ENCODE measurements at regions not wholly inside any gene's neighbourhood (a gene's known extent, or its start where the extent isn't known, plus 50 kb on each side); places are given as distances from the start of the nearest gene placed in this dataset.

DNA sequence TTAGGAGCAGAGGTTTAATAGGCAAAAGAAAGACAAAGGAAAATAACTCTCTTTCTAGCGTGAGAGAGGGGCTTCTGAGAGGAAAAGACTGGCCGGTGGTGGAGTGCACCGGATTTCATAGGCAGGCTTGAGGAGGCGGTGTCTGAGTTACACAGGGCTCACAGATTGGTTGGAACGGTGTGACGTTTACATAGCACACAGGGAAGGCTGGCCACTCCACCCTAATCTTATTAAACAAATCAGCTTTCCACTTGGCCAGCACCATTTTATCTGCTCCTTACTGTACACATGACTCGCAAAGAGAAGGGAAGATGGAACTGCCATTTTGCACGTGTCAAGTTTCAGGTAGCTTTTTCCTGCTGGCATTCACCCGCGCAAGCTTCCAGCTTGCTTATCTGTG lies 587.7 kb downstream of the RPL10L start:
- dilution Hi-C loops (cut with MboI; ENCODE audit: extremely low pct_ligation_motif_present, low sequenced_read_pairs) = no loop called here
- FAIRE-seq = no peak
- Histone ChIP-seq H3K4me1 (ENCODE audit: control insufficient read depth, extremely low read depth, insufficient read depth, low read length) (no peaks in the 10 kb centered on the region), H3K4me2 (ENCODE audit: control insufficient read depth, extremely low read depth, insufficient read depth, low read depth, low read length) (no peak overlapping the region), H3K27ac (ENCODE audit: control insufficient read depth, insufficient read depth, low read length) (no peak overlapping the region), H3K9me1 (ENCODE audit: control insufficient read depth, extremely low read depth, insufficient read depth, low read length) (no peaks in the 10 kb centered on the region), H3K79me2 (ENCODE audit: control insufficient read depth, insufficient read depth, low read length) (no peaks in the 10 kb centered on the region), H3K4me3 (ENCODE audit: control insufficient read depth in 2 of 3, extremely low read depth in 1 of 3, insufficient read depth in 2 of 3, low read depth in 1 of 3, low read length in 3 of 3) (no peak overlapping the region), H3K9ac (ENCODE audit: control insufficient read depth, extremely low read depth, insufficient read depth, low read length) (no peak overlapping the region), H2AFZ (ENCODE audit: control insufficient read depth, low read length) (no peak overlapping the region), H3K27me3 (ENCODE audit: control insufficient read depth, extremely low read depth, insufficient read depth, low read length) (no peaks in the 10 kb centered on the region), H3K36me3 (ENCODE audit: control insufficient read depth in 2 of 2, extremely low read depth in 1 of 2, insufficient read depth in 2 of 2, low read length in 2 of 2) (no peaks in the 10 kb centered on the region), H3K9me3 (ENCODE audit: control insufficient read depth, low read depth, low read length) (no peaks in the 10 kb centered on the region), H4K20me1 (ENCODE audit: control insufficient read depth, extremely low read depth, insufficient read depth, low read length) (no peaks in the 10 kb centered on the region)
- TF ChIP-seq, protein P1, sequence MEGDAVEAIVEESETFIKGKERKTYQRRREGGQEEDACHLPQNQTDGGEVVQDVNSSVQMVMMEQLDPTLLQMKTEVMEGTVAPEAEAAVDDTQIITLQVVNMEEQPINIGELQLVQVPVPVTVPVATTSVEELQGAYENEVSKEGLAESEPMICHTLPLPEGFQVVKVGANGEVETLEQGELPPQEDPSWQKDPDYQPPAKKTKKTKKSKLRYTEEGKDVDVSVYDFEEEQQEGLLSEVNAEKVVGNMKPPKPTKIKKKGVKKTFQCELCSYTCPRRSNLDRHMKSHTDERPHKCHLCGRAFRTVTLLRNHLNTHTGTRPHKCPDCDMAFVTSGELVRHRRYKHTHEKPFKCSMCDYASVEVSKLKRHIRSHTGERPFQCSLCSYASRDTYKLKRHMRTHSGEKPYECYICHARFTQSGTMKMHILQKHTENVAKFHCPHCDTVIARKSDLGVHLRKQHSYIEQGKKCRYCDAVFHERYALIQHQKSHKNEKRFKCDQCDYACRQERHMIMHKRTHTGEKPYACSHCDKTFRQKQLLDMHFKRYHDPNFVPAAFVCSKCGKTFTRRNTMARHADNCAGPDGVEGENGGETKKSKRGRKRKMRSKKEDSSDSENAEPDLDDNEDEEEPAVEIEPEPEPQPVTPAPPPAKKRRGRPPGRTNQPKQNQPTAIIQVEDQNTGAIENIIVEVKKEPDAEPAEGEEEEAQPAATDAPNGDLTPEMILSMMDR (optimal IDR thresholded peaks at IDR 0.05 in 1 of 3, IDR thresholded peaks at IDR 0.05 in 1 of 3, conservative IDR thresholded peaks at IDR 0.05 in 1 of 3; ENCODE audit: extremely low read depth in 1 of 3, insufficient read depth in 2 of 3, low read length in 3 of 3) = no peak
- TF ChIP-seq EZH2 (IDR thresholded peaks at IDR 0.05; ENCODE audit: low read length) = no peak
- no peak for DNase-seq (ENCODE audit: low read depth, low spot score)

DNA sequence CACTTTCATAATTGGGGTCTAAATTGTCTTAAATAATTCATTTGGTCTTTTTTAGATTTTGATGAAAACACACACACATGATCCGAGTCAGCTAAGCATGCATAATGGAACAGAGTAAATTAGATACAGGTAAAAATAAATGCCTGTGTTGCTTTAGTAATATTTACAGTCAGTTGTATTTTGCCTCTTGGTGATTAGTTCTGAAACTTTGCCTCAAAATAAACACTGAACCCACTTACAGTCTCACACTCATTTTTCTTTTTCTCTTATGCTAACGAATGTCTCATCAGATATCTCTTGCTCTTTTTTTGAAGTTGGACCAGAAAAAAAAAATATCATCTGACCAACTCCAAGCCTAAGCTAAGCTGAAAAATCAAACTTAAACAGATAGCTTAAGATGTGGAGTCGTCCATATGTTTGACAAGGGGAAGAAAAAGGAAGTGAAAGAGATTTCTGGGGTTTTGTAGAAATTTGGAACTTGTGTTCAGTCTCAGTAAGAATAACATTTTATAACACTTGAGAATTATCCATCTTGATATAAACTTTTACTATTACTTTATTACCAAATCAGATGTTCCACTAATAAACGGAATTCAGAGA lies 592.5 kb downstream of the RPL10L start:
- Histone ChIP-seq H3K9me3 (ENCODE audit: control insufficient read depth, low read depth, low read length) (no peaks in the 10 kb centered on the region), H3K36me3 (ENCODE audit: control insufficient read depth in 2 of 2, extremely low read depth in 1 of 2, insufficient read depth in 2 of 2, low read length in 2 of 2) (no peaks in the 10 kb centered on the region), H3K79me2 (ENCODE audit: control insufficient read depth, insufficient read depth, low read length) (no peaks in the 10 kb centered on the region), H3K27me3 (ENCODE audit: control insufficient read depth, extremely low read depth, insufficient read depth, low read length) (no peaks in the 10 kb centered on the region), H4K20me1 (ENCODE audit: control insufficient read depth, extremely low read depth, insufficient read depth, low read length) (no peaks in the 10 kb centered on the region), H3K27ac (ENCODE audit: control insufficient read depth, insufficient read depth, low read length) (no peak overlapping the region), H2AFZ (ENCODE audit: control insufficient read depth, low read length) (no peak overlapping the region), H3K9ac (ENCODE audit: control insufficient read depth, extremely low read depth, insufficient read depth, low read length) (no peak overlapping the region), H3K4me3 (ENCODE audit: control insufficient read depth in 2 of 3, extremely low read depth in 1 of 3, insufficient read depth in 2 of 3, low read depth in 1 of 3, low read length in 3 of 3) (no peak overlapping the region), H3K4me1 (ENCODE audit: control insufficient read depth, extremely low read depth, insufficient read depth, low read length) (peaks cover under 1% of the 10 kb centered on the region), H3K9me1 (ENCODE audit: control insufficient read depth, extremely low read depth, insufficient read depth, low read length) (no peaks in the 10 kb centered on the region), H3K4me2 (ENCODE audit: control insufficient read depth, extremely low read depth, insufficient read depth, low read depth, low read length) (no peak overlapping the region)
- DNase-seq (ENCODE audit: low read depth, low spot score) (no peak), FAIRE-seq (no peak)
- dilution Hi-C loops (cut with MboI; ENCODE audit: extremely low pct_ligation_motif_present, low sequenced_read_pairs) = no loop called here
- TF ChIP-seq EZH2 (IDR thresholded peaks at IDR 0.05; ENCODE audit: low read length) = no peak
- TF ChIP-seq, protein P1 (optimal IDR thresholded peaks at IDR 0.05 in 1 of 3, IDR thresholded peaks at IDR 0.05 in 1 of 3, conservative IDR thresholded peaks at IDR 0.05 in 1 of 3; ENCODE audit: extremely low read depth in 1 of 3, insufficient read depth in 2 of 3, low read length in 3 of 3) = no peak
